ENCODE measurements at regions not wholly inside any gene's neighbourhood (a gene's known extent, or its start where the extent isn't known, plus 50 kb on each side); places are given as distances from the start of the nearest gene placed in this dataset.

DNA sequence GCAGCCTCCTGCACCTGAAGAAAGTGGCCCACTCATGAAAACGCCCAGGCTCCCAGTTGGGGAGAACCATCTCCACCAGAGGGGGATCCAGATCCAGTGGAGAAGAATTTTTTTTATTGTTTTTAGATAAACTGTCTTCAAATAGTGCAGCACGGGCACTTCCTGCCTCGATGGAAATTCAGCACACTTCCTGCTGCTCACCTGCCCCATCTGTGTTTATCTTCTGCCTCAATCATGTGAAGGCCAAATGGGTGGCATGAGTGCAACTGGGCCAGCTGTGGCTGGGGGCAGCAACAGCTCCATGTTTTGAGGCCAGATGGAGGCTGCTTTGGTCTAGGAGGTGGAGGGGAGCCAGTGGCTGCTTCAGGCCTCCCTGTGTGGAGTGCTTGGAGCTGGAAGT lies 75.9 kb upstream of the WSB1 start:
- TF ChIP-seq, protein P1, sequence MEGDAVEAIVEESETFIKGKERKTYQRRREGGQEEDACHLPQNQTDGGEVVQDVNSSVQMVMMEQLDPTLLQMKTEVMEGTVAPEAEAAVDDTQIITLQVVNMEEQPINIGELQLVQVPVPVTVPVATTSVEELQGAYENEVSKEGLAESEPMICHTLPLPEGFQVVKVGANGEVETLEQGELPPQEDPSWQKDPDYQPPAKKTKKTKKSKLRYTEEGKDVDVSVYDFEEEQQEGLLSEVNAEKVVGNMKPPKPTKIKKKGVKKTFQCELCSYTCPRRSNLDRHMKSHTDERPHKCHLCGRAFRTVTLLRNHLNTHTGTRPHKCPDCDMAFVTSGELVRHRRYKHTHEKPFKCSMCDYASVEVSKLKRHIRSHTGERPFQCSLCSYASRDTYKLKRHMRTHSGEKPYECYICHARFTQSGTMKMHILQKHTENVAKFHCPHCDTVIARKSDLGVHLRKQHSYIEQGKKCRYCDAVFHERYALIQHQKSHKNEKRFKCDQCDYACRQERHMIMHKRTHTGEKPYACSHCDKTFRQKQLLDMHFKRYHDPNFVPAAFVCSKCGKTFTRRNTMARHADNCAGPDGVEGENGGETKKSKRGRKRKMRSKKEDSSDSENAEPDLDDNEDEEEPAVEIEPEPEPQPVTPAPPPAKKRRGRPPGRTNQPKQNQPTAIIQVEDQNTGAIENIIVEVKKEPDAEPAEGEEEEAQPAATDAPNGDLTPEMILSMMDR (IDR thresholded peaks at IDR 0.05) = no peak
- DNase-seq (ENCODE audit: low spot score) (no peak), ATAC-seq (ENCODE audit: low FRiP score) (no peak)

DNA sequence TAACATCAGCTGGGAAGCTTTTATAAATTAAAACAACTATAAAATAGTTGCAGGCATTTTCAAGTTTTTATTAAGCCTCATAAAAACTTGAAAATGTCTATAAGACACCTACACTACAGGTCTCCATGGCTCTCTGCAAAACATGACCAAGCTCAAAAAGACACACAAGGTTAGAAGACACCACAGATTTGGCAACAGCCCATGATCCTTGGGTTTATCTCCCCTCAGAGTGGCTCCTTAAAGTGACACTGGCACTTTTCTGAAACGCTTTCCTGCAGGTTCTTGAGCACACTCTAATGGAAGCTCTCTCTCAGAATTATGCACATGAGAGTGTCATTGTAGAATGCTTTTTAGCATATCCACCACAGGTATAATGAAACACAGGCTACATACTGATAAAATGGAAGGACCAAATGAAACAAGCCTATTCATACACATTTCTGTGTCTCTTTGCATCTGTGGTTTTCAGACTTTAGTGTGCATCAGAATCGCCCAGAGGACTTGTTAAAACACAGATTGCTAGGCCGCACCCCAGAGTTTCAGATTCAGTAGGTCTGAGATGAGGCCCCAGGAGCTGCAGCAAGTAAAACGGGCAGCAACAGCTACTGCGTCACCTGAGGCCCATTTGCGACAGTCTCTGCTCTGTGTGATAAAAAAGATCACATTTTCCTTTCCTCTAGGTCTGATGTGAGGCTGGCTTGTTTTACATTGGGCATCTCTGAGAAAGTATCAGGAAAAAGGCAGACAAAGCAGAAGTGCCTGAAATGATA lies 75.0 kb upstream of the WSB1 start:
- ATAC-seq (ENCODE audit: low FRiP score) = no peak
- TF ChIP-seq, protein P1 (IDR thresholded peaks at IDR 0.05) = no peak
- DNase-seq (ENCODE audit: low spot score) = no peak

DNA sequence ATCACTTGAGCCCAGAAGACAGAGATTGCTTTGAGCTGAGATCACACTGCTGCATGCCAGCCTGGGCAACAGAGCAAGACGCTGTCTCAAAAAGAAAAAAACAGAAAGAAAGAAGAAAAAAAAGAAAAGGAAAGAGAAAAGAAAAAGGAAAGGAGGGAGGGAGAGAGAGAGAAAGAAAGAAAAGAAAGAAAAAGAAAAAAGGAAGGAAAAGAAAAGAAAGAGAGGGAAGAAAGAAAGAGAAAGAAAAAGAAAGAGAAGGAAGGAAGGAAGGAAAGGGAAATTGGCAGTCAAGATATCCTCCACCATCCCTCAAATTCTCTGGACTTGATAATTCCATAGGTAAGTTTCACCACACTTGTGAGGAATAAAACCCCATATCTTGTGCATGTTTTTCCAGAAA lies 71.4 kb upstream of the WSB1 start:
- DNase-seq (ENCODE audit: low spot score) (no peak), ATAC-seq (ENCODE audit: low FRiP score) (no peak)
- TF ChIP-seq, protein P1 (IDR thresholded peaks at IDR 0.05) = no peak

DNA sequence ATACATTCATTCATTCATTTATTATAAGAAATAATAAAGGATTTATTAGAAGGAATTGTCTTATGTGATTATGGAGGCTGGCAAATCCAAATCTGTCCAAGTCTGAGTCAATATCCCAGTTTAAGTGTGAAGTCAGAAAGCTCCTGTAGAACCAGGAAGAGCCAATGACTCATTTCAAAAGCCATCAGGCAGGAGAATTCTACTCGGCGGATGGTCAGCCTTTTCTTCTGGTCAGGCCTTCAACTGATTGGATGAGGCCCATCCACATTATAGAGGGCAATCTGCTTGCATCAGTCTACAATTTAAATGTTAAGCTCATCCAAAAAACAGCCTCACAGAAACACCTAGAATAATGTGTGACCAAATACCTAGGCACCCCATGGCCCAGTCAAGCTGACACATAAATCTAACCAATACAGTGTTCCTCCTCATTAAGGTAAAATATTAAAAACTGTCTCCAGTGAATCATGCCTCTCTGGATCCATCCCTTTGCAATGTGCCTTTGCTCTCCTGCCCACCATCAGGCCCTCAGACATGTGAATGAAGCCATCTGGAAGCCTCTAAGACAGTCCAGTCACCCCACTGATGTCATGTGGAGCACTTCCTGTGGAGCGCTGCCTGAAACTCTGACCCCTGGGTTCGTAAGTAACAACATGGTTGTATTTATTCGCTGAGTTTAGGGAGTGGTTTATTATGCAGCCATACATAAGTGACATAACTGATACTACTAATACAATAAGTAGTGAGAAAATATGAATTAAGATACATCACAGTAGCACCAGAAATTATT lies 69.2 kb upstream of the WSB1 start:
- DNase-seq (ENCODE audit: low spot score) (no peak), ATAC-seq (ENCODE audit: low FRiP score) (no peak)
- TF ChIP-seq, protein P1 (IDR thresholded peaks at IDR 0.05) = no peak

DNA sequence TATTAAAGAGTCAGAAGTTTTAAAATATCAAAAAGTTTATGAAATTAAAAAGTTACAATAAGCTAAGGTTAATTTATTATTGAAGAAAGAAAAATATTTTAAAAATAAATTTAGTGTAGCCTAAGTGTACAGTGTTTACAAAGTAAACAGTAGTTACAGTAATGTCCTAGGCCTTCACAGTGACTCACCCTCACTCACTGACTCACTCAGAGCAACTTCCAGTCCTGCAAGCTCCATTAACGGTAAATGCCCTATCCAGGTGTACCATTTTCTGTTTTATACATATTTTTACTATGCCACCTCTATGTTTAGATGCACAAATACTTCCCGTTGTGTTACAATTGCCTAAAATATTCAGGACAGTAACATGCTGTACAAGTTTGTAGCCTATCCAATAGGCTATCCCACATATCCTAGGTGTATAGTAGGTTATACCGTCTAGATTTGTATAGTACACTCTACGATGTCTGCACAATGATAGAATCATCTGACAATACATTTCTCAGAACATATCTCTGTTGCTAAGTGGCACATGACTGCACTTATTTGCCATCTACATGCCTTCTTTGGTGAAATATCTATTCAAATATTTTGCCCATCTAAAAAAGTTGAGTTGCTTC lies 67.2 kb upstream of the WSB1 start:
- TF ChIP-seq, protein P1 (IDR thresholded peaks at IDR 0.05) = no peak
- ATAC-seq (ENCODE audit: low FRiP score) (no peak), DNase-seq (ENCODE audit: low spot score) (no peak)

DNA sequence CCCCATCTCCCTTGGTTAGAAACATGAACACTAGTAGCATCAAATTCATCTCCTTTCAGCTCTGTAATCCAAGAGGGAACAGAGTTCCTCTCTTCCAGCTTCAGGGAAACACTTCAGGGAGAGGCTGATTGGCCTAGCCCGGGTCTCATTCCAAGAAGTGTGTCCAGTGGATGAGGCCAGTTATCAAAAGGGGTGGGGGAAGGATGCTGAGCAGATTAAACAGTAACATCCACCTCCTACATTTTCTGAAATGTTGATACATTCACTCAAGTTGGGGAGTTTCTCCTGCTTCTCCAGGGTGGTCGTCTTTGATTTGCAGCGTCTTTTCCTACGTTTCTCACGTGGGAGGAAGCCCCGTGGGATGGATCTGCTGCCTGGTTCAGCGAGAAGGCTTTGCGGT lies 62.9 kb upstream of the WSB1 start:
- DNase-seq (ENCODE audit: low spot score) (no peak), ATAC-seq (ENCODE audit: low FRiP score) (no peak)
- TF ChIP-seq, protein P1 (IDR thresholded peaks at IDR 0.05) = no peak
